Small intestine (tissue), 7 donors: ENCODE measurements at regions not wholly inside any gene's neighbourhood (a gene's known extent, or its start where the extent isn't known, plus 50 kb on each side); places are given as distances from the start of the nearest gene placed in this dataset.

ENCODE experiments used
- DNase-seq, 2 donors: peaks; one replicate each; pipeline versions ENCODE4 v3.0.0 to v3.0.0-alpha.2; 2013
- FAIRE-seq: peaks from 2 replicates; lab custom pipeline; 2012; peaks lifted over from hg19 to GRCh38; lab: Jason Lieb, UNC
- H3K27ac ChIP-seq, 3 donors: one replicate each; pipeline ENCODE4 v1.5.1; 2013; ENCODE audit warnings: low read length in 2 of 3, mild to moderate bottlenecking in 2 of 3, control low read depth in 1 of 3, inconsistent platforms in 1 of 3, low read depth in 1 of 3, moderate library complexity in 1 of 3
- H3K27me3 ChIP-seq, 3 donors: one replicate each; pipeline ENCODE4 v1.6.1; 2013; ENCODE audit warnings: low read length in 3 of 3, inconsistent platforms in 1 of 3; ENCODE audit not compliant: control insufficient read depth in 3 of 3, insufficient read depth in 3 of 3
- H3K36me3 ChIP-seq, 3 donors: one replicate each; pipeline ENCODE4 v1.6.1; 2013; ENCODE audit warnings: low read length in 3 of 3, inconsistent platforms in 1 of 3, low read depth in 1 of 3, mild to moderate bottlenecking in 1 of 3, moderate library complexity in 1 of 3; ENCODE audit not compliant: control insufficient read depth in 3 of 3, insufficient read depth in 2 of 3
- H3K4me1 ChIP-seq, 3 donors: one replicate each; pipeline ENCODE4 v1.6.1; 2013; ENCODE audit warnings: low read length in 2 of 3, inconsistent platforms in 1 of 3, low read depth in 1 of 3, mild to moderate bottlenecking in 1 of 3, moderate library complexity in 1 of 3; ENCODE audit not compliant: control insufficient read depth in 3 of 3, insufficient read depth in 2 of 3
- H3K4me3 ChIP-seq, 3 donors: one replicate each; pipeline ENCODE4 v1.5.1; 2013; ENCODE audit warnings: low read length in 3 of 3, control low read depth in 1 of 3, inconsistent platforms in 1 of 3, low read depth in 1 of 3, mild to moderate bottlenecking in 1 of 3, moderate library complexity in 1 of 3
- H3K9me3 ChIP-seq, 2 donors: one replicate each; pipeline ENCODE4 v1.6.1; 2013; ENCODE audit warnings: low read depth in 1 of 2, low read length in 1 of 2; ENCODE audit not compliant: control insufficient read depth in 2 of 2, insufficient read depth in 1 of 2
- WGBS, 3 donors: extraction: QIAGEN DNeasy Blood & Tissue Kit; methylation state at CpG; one replicate each; pipeline ENCODE4 v1.1.7; 2013; 5-methylcytosine and 5-hydroxymethylcytosine counted together
- donor health status: healthy with polysubstance abuse.
- donor health status: control.
- donor health status: control.
- donor health status: Bipolar disorder and iron deficiency.
- donor health status: healthy.

DNA sequence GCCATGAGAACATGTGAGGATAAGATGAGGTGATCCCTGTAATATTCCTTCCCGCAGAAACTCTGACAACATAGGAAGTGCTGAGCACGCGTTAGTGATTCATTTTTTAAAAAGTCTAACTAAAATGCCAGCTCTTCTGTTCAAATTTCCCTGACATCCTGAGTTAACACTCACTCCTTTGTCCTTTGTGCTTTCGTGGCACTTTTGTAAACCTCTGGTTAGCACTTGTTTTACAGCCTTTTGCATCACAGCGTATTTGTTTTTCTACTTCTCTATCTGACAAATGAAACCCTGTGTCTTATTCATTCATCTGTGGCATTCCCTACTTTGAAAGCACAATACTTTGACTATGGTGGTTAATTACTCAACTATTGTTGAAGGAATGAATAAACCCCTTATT, 313.6 kb downstream of the NUAK1 start:
- no peaks in the 10 kb centered on the region for H3K9me3 ChIP-seq
- DNase-seq (no peak), FAIRE-seq (no peak)
- WGBS, 3 donors = 78 to 83% (median 81%) methylated on average over 5 of the region's 5 CpGs
- H3K27ac ChIP-seq = no peak overlapping the region
- H3K4me1 ChIP-seq = no peaks in the 10 kb centered on the region
- no peaks in the 10 kb centered on the region for H3K36me3 ChIP-seq
- H3K4me3 ChIP-seq = no peak overlapping the region
- no peaks in the 10 kb centered on the region for H3K27me3 ChIP-seq

GRCh38 chr12:105831372-105831771, 307.4 kb downstream of the NUAK1 start:
- Histone ChIP-seq H3K4me1 (no peaks in the 10 kb centered on the region), H3K36me3 (no peaks in the 10 kb centered on the region), H3K27me3 (no peaks in the 10 kb centered on the region), H3K9me3 (no peaks in the 10 kb centered on the region), H3K4me3 (no peak overlapping the region), H3K27ac (no peak overlapping the region)
- WGBS, 3 donors = 74 to 84% (median 76%) methylated on average over 3 of the region's 3 CpGs
- DNase-seq (no peak), FAIRE-seq (no peak)

- Histone ChIP-seq H3K27me3 (no peaks in the 10 kb centered on the region), H3K36me3 (no peaks in the 10 kb centered on the region), H3K4me1 (no peaks in the 10 kb centered on the region), H3K9me3 (no peaks in the 10 kb centered on the region), H3K27ac (no peak overlapping the region), H3K4me3 (no peak overlapping the region)
- FAIRE-seq = no peak
- no peak for DNase-seq
- 85 to 93% (median 87%) methylated on average over 6 of the region's 6 CpGs for WGBS, 3 donors
Observed at GRCh38 chr12:105832021-105832420, 306.7 kb downstream of the NUAK1 start.

GRCh38 chr12:105832806-105833205, 305.9 kb downstream of the NUAK1 start:
- no peak overlapping the region for H3K27ac ChIP-seq
- H3K4me1 ChIP-seq = no peaks in the 10 kb centered on the region
- FAIRE-seq (no peak), DNase-seq (no peak)
- no peak overlapping the region for H3K4me3 ChIP-seq
- H3K9me3 ChIP-seq = no peaks in the 10 kb centered on the region
- H3K27me3 ChIP-seq = no peaks in the 10 kb centered on the region
- 66 to 89% (median 80%) methylated on average over 4 of the region's 4 CpGs for WGBS, 3 donors
- H3K36me3 ChIP-seq = no peaks in the 10 kb centered on the region

DNA sequence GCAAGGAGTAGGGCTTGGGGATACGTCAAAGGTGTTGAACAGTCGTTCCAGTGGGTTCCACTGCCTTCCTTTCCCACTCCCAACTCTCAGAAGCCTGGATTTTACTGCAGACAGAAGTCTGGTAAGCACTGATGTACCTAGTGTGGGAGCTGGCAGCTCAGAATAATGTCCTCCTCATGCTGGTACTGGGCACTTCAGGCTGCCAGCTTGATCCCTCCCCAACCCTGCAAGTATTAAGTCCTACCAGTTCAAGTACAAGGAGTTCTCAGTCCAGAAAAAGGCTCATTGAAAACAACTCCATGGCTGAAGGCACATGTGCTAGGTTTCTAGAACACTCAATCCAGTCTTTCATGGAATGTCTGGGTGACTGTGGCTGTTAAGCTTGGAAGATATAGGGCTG, 304.3 kb downstream of the NUAK1 start:
- WGBS, 3 donors = 31 to 68% (median 43%) methylated on average over 2 of the region's 2 CpGs
- Histone ChIP-seq H3K27ac (no peak overlapping the region), H3K27me3 (peaks cover 0 to 4% (median 0%) of the 10 kb centered on the region in 3 donors), H3K4me3 (no peak overlapping the region), H3K36me3 (no peaks in the 10 kb centered on the region), H3K9me3 (no peaks in the 10 kb centered on the region), H3K4me1 (no peaks in the 10 kb centered on the region)
- no peak for DNase-seq
- FAIRE-seq = no peak

DNA sequence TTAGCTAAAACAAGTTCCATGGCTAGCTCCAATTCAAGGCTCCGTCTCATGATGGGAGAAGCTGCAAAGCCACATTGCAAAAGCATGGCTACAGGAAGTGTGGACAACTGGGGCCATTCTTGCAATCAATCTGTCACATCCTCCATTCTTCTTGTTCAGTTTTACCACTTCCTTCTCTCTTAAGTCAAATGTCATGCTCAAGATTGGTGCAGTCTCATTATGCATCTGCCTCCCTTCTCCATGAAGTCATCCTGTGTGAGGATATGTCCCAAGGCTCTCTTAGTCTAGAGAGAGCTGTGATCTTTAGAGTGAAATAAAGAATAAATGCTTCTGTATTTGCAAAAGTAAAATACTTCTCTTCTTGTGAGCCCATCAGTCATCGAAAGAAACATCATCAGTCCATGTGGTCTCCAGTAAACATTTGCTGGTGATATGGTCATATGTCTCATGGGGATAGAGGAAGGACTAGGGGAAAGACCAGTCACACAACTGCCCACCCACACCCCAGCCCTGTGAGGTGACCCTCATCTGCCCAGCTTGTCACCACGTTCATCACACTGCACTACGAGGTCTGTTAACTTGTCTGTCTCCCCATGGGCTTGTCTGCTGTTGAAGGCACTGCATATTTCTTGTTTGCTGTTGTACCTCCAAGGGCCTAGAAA, 303.0 kb downstream of the NUAK1 start:
- FAIRE-seq (no peak), DNase-seq (no peak)
- no peaks in the 10 kb centered on the region for H3K4me1 ChIP-seq
- H3K27ac ChIP-seq = no peak overlapping the region
- 82 to 85% (median 84%) methylated on average over 4 of the region's 4 CpGs for WGBS, 3 donors
- H3K9me3 ChIP-seq = no peaks in the 10 kb centered on the region
- no peaks in the 10 kb centered on the region for H3K36me3 ChIP-seq
- H3K27me3 ChIP-seq = peaks cover 0 to 4% (median 0%) of the 10 kb centered on the region in 3 donors
- no peak overlapping the region for H3K4me3 ChIP-seq

- FAIRE-seq = no peak
- Histone ChIP-seq H3K27me3 (peaks cover 0 to 4% (median 0%) of the 10 kb centered on the region in 3 donors), H3K4me1 (no peaks in the 10 kb centered on the region), H3K27ac (no peak overlapping the region), H3K9me3 (no peaks in the 10 kb centered on the region), H3K36me3 (no peaks in the 10 kb centered on the region), H3K4me3 (no peak overlapping the region)
- DNase-seq = no peak
- WGBS, 3 donors = 85 to 93% (median 88%) methylated on average over 2 of the region's 2 CpGs
Observed at GRCh38 chr12:105836242-105836622, 302.5 kb downstream of the NUAK1 start.

DNA sequence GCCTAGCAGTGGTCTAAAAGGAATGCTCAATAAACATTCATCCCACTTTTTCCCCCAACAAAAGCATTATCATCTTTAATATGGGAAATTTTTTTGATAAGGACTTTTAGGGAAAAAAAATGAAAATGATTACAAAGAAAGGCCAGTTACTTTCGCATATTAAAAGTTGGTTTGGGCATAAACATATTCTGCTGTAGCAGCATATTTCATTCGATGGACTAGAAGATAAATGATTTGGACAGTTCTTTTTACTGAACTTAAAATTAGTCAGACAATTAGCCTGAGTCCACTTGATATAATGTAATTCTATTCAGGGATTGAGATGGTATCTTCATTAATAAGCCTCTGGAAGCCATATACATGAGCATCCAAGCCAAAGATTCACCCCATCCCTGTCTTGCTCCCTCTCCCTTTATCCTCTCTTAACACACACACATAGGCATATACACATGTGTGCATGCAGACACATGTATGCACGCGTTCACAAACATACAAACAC, 299.1 kb downstream of the NUAK1 start:
- Histone ChIP-seq H3K4me1 (no peaks in the 10 kb centered on the region), H3K27me3 (peaks cover 0 to 4% (median 0%) of the 10 kb centered on the region in 3 donors), H3K9me3 (no peaks in the 10 kb centered on the region), H3K27ac (no peak overlapping the region), H3K4me3 (no peak overlapping the region), H3K36me3 (no peaks in the 10 kb centered on the region)
- FAIRE-seq = no peak
- 91 to 96% (median 95%) methylated on average over 4 of the region's 4 CpGs for WGBS, 3 donors
- no peak for DNase-seq

GRCh38 chr12:105840384-105840783, 298.4 kb downstream of the NUAK1 start:
- 75 to 85% (median 78%) methylated on average over 4 of the region's 4 CpGs for WGBS, 3 donors
- DNase-seq (no peak), FAIRE-seq (no peak)
- Histone ChIP-seq H3K27me3 (peaks cover 0 to 4% (median 0%) of the 10 kb centered on the region in 3 donors), H3K36me3 (no peaks in the 10 kb centered on the region), H3K27ac (no peak overlapping the region), H3K4me1 (no peaks in the 10 kb centered on the region), H3K9me3 (no peaks in the 10 kb centered on the region), H3K4me3 (no peak overlapping the region)
